ENCODE measurements at regions not wholly inside any gene's neighbourhood (a gene's known extent, or its start where the extent isn't known, plus 50 kb on each side); places are given as distances from the start of the nearest gene placed in this dataset.
"Not testable (repeated sequence)": the region's sequence is repeated elsewhere in the genome, so short reads cannot be mapped to it uniquely, and the experiment has no call there.

GRCh38 chr5:36507332-36507952 lies 99.0 kb upstream of the SLC1A3 start:
- peak; percentile 31 to 52 (median 43) for DNase-seq (ENCODE audit: extremely low read depth in 1 of 11, low read depth in 9 of 11, low spot score in 4 of 11)

- DNase-seq (ENCODE audit: extremely low read depth in 1 of 11, low read depth in 9 of 11, low spot score in 4 of 11): not testable (repeated sequence)
Observed at GRCh38 chr5:36508331-36508730, 98.1 kb upstream of the SLC1A3 start.

- not testable (repeated sequence) for DNase-seq (ENCODE audit: extremely low read depth in 1 of 11, low read depth in 9 of 11, low spot score in 4 of 11)
Observed at GRCh38 chr5:36513647-36514046, 92.8 kb upstream of the SLC1A3 start.

GRCh38 chr5:36519881-36520280 lies 86.5 kb upstream of the SLC1A3 start:
- DNase-seq (ENCODE audit: extremely low read depth in 1 of 11, low read depth in 9 of 11, low spot score in 4 of 11): no peak

- no peak for DNase-seq (ENCODE audit: extremely low read depth in 1 of 11, low read depth in 9 of 11, low spot score in 4 of 11)
Observed at GRCh38 chr5:36521219-36521618, 85.2 kb upstream of the SLC1A3 start.

- DNase-seq (ENCODE audit: extremely low read depth in 1 of 11, low read depth in 9 of 11, low spot score in 4 of 11): no peak
Observed at GRCh38 chr5:36521838-36522745, 84.3 kb upstream of the SLC1A3 start.

- no peak for DNase-seq (ENCODE audit: extremely low read depth in 1 of 11, low read depth in 9 of 11, low spot score in 4 of 11)
Observed at GRCh38 chr5:36522746-36523065, 83.7 kb upstream of the SLC1A3 start.

GRCh38 chr5:36523450-36523849 lies 83.0 kb upstream of the SLC1A3 start:
- DNase-seq (ENCODE audit: extremely low read depth in 1 of 11, low read depth in 9 of 11, low spot score in 4 of 11): no peak

- DNase-seq (ENCODE audit: extremely low read depth in 1 of 11, low read depth in 9 of 11, low spot score in 4 of 11): no peak
Observed at GRCh38 chr5:36523926-36524325, 82.5 kb upstream of the SLC1A3 start.

GRCh38 chr5:36526537-36526936 lies 79.9 kb upstream of the SLC1A3 start:
- DNase-seq (ENCODE audit: extremely low read depth in 1 of 11, low read depth in 9 of 11, low spot score in 4 of 11): no peak

GRCh38 chr5:36528588-36528987 lies 77.8 kb upstream of the SLC1A3 start:
- DNase-seq (ENCODE audit: extremely low read depth in 1 of 11, low read depth in 9 of 11, low spot score in 4 of 11): no peak

GRCh38 chr5:36529142-36529541 lies 77.3 kb upstream of the SLC1A3 start:
- DNase-seq (ENCODE audit: extremely low read depth in 1 of 11, low read depth in 9 of 11, low spot score in 4 of 11): no peak

GRCh38 chr5:36530215-36530614 lies 76.2 kb upstream of the SLC1A3 start:
- no peak for DNase-seq (ENCODE audit: extremely low read depth in 1 of 11, low read depth in 9 of 11, low spot score in 4 of 11)

GRCh38 chr5:36531401-36531800 lies 75.0 kb upstream of the SLC1A3 start:
- DNase-seq (ENCODE audit: extremely low read depth in 1 of 11, low read depth in 9 of 11, low spot score in 4 of 11): no peak

- DNase-seq (ENCODE audit: extremely low read depth in 1 of 11, low read depth in 9 of 11, low spot score in 4 of 11): no peak
Observed at GRCh38 chr5:36535378-36535777, 71.0 kb upstream of the SLC1A3 start.

- no peak for DNase-seq (ENCODE audit: extremely low read depth in 1 of 11, low read depth in 9 of 11, low spot score in 4 of 11)
Observed at GRCh38 chr5:36535859-36536615, 70.4 kb upstream of the SLC1A3 start.

- no peak for DNase-seq (ENCODE audit: extremely low read depth in 1 of 11, low read depth in 9 of 11, low spot score in 4 of 11)
Observed at GRCh38 chr5:36536616-36537005, 69.8 kb upstream of the SLC1A3 start.

- no peak for DNase-seq (ENCODE audit: extremely low read depth in 1 of 11, low read depth in 9 of 11, low spot score in 4 of 11)
Observed at GRCh38 chr5:36537724-36538123, 68.7 kb upstream of the SLC1A3 start.

- no peak for DNase-seq (ENCODE audit: extremely low read depth in 1 of 11, low read depth in 9 of 11, low spot score in 4 of 11)
Observed at GRCh38 chr5:36552651-36553393, 53.6 kb upstream of the SLC1A3 start.
